GM19395 (cell line): ENCODE measurements at regions not wholly inside any gene's neighbourhood (a gene's known extent, or its start where the extent isn't known, plus 50 kb on each side); places are given as distances from the start of the nearest gene placed in this dataset.
"Not testable (repeated sequence)": the region's sequence is repeated elsewhere in the genome, so short reads cannot be mapped to it uniquely, and the experiment has no call there.

Experiments
- ATAC-seq: cut with Tn5 transposase; IDR thresholded peaks from one replicate; pipeline ENCODE4 v1.9.1; 2021; ENCODE audit warnings: mild to moderate bottlenecking, moderate library complexity; ENCODE audit not compliant: unreplicated experiment

DNA sequence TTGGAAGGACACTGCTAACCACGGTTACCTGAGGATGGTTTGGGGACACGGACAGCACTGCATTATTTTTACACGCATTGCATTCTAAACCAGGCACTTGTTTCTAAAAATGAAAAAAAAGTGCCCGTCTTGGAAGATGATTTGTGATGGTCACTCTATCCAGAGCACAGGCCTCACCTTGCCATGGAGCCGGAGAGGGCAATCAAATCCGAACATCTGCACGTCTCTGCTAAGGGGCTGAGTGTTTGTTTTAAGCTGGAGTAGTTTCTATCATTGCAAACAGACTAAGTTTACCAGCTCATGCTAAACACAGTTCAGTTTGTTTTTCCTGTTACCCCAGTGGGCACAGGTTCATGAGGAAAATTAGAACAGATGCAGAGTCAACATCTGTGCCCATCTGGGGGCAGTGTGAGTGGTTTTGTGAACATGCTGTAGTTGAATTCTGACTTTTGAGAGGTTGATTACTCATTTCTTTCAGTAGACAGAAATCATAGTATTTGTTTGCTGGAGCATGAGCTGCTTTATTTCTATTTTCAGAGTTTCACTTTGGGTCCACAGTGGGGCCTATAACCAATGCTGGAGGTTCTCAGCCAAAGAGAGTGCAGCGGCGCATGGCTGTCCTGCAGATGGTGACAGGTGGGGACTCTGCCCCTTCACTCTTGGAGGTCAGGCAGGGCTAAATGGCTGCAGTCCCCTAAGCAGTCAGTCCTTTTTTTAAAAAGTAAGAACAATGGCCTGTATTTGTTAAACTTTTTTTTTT lies 65.4 kb upstream of the ENPP6 start:
- peak; percentile 59 for ATAC-seq

DNA sequence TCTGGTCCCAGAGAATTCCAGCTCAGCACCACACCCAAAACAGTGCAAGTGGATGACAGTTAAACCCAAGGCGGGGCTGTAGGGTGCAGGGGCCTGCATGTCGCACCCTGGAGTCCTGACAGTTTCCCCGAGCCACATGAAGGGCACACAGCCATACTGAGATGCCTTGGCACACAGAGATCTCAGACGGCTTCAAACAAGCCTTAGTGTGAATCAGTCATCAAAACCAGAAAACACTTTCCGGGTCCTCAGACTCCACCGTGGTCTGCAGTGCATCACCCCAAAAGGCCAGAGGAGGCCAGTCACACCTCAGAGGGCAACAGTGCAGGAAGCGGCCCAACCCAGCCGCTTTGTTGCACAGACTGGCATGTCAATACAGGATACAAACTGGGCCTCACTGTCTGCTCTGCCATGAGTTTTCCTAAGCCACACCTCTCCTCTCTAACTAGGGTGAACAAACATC lies 64.6 kb upstream of the ENPP6 start:
- ATAC-seq = peak; percentile 29

DNA sequence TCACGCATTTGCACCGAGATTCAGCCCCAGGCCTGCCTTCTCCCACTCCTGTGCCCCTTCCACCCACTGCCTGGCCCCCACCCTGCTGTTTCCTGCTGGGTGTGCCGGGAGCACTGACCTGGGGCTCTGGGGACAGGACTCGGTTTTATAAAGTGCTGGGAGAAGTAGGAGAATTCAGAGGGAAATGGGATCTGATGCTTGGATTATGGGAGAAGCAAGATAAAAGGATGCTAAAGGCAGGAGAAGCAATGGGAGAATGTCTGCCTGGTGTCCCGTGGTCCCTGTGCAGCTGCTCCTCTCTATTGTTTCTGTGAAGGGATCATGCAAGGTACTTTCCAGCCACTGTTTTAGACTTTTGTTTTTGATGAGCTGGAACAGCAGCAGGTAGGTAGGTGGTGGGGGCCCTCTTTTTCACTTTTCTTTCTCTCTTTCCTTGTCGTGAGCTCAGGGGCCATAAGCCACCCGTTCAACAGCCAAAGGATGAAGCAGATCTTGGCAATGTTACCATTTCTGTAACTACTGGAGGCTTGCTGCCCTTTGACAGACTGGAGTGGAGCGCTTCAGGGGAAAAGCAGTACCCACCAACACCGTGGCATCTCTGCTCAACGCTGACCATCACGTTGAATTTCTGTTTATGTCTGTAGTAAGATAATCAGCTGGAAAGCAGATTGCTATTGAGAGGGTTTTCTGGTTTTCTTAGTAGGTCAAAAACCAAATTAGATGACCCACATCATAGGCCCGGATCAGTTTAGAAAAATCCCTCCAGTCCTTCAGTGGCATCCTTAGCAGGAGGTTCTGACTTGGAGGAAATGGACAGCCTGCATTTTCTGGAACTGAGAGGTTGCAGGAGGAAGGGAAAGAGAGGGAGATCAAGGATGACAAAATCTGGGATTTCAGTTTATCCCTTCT lies 63.8 kb upstream of the ENPP6 start:
- ATAC-seq = peak; percentile 26

DNA sequence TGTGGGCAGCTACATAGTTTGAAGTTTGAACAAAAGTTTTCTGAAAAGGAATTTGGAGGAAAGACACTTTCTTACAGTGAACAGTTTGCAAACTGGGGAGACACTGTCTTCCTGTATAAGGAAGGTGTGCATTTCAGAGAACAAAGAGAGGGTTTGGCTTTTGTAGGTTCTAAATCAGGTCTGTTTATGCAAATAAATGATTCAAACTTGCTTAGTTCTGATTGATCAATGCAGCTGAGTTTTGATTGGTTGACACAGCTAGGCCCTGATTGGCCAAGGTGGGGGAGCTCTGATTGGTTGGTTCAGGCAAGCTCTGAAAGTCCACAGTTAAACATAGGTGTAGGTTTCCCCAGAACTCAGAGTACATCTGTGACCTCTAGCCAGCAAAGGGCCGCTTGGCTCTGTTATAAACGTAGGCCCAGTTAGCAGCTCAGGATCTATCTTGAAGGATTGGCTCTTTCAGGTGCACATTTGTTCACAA lies 63.0 kb upstream of the ENPP6 start:
- peak; percentile 51 for ATAC-seq

DNA sequence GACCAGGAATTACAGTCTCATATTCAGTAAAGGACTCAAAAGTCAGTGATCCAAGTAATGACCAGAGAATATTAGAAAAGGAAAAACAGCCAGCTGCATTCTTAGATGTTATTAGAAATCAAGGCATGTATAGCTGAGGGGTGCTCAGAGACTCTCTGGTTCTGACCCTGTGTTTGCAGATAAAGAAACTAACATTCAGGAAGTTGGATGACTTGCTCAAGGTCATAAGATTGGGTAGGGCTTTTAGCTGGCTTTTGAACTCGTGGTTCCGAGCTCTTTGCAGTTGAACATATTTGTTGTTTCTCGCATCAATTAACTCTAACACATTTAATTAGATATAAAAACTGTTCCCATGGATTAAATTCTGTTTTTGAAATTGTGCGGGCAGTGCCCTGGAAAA lies 62.5 kb upstream of the ENPP6 start:
- no peak for ATAC-seq

DNA sequence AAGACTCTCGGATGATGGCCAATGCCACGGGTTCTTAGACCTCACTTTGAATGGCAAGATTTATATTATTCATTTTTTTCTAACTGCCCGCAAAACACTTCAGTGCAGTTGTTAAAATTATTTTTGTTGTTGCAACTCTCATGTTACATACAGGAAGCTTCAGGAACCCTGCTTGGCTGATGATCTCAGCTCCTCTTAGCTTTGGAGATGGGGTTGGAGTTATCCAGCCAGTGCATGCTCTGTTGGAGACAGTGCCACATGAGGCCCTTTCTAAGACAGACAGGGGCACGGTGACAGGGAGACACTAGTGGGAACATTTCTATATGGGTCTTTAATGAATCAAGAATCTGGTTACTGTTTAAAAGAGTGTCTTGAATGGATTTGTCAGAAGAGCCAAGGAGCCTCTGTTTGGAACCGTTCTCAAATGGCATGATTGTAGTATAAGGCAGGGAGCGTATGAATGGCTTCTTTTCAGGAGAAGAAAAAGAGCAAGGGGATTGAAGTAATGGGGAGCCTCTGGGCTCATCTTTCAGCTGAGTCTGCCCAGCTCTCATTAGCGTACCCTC lies 61.9 kb upstream of the ENPP6 start:
- ATAC-seq = no peak

DNA sequence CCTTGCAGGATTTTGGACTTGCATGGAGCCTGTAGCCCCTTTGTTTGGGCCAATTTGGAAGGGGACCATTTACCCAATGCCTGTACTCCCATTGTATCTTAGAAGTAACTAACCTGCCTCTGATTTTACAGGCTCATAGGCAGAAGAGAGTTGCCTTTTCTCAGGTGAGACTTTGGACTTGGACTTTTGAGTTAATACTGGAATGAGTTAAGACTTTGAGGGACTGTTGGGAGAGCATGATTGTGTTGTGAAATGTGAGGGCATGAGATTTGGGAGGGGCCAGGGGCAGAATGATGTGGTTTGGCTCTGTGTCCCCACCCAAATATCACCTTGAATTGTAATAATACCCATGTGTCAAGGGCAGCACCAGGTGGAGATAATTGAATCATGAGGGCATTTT lies 60.1 kb upstream of the ENPP6 start:
- ATAC-seq = not testable (repeated sequence)

DNA sequence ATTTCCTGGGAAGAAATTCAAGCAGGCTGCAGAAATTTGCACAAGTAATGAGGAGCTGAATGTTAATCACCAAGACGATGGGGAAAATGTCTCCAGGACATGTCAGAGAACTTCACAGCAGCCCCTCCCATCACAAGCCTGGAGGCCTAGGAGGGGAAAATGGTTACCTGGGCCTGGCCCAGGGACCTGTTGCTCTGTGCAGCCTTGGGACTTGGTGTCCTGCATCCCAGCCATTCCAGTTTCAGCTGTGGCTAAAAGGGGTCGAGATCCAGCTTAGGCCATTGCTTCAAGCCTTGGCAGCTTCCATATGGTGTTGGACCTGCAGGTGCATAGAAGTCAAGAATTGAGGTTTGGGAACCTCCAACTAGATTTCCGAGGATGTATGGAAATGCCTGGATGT lies 59.3 kb upstream of the ENPP6 start:
- not testable (repeated sequence) for ATAC-seq

DNA sequence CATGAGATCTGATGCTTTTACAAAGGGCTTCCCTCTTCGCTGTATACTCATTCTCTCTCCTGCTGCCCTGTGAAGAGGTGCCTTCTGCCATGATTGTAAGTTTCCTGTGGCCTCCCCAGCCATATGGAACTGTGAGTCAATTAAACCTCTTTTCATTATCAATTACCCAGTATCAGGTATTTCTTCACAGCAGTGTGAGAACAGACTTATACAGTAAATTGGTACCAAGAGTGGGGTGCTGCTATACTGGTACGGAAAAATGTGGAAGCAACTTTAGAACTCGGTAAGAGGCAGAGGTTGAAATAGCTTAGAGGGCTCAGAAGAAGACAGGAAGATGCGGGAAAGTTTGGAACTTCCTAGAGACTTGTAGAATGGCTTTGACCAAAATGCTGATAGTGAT lies 58.7 kb upstream of the ENPP6 start:
- ATAC-seq = not testable (repeated sequence)

DNA sequence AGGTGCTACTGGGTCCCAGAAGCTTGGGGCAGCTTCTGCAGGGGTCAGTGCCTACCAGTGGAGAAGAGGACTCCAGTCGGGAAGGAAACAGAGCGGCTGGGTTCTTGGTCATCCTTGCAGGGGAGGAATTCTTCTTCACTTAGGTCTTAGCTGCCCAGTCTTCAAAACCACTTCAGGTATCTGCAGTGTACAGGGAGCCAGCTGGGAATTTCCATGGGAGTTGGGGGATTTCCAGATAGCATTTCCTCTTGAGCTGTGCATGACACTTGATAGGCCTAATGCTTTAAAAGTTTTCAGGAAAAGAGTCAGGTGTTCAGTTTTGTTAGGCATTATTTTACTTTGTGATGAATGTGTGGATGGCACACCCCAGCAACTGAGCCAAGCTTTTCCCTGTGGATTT lies 58.1 kb upstream of the ENPP6 start:
- ATAC-seq = no peak

DNA sequence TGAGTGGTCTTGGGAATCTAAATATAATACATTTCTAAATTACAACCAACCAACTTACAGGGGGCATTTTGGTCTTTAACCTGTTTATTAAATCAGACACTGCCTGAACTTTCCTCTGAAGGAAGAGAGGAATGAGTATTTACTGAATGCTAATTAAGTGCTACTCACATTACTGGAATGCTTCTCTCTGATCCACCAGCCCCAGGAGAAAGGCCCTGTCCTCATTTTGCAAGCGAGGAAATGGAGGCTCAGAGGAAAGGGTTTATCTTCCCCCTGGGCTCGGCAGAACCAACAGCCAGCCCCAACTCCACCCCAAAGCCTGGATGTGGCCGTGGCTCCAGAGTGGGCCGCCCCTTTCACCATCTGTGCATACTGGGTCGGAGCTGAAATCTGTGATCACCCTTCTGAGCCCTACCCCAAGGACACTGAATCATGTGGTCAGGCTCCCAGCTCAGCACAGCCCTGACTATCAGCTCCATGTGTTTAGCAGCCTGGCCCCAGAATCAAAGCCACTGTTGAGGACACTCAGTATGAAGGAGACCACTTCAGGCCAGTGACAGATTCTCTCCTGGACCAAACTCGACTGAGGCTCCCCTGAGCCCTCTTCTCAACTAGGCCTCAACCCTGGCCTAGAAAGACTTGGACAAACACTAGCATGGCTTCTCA lies 56.7 kb upstream of the ENPP6 start:
- ATAC-seq = no peak

DNA sequence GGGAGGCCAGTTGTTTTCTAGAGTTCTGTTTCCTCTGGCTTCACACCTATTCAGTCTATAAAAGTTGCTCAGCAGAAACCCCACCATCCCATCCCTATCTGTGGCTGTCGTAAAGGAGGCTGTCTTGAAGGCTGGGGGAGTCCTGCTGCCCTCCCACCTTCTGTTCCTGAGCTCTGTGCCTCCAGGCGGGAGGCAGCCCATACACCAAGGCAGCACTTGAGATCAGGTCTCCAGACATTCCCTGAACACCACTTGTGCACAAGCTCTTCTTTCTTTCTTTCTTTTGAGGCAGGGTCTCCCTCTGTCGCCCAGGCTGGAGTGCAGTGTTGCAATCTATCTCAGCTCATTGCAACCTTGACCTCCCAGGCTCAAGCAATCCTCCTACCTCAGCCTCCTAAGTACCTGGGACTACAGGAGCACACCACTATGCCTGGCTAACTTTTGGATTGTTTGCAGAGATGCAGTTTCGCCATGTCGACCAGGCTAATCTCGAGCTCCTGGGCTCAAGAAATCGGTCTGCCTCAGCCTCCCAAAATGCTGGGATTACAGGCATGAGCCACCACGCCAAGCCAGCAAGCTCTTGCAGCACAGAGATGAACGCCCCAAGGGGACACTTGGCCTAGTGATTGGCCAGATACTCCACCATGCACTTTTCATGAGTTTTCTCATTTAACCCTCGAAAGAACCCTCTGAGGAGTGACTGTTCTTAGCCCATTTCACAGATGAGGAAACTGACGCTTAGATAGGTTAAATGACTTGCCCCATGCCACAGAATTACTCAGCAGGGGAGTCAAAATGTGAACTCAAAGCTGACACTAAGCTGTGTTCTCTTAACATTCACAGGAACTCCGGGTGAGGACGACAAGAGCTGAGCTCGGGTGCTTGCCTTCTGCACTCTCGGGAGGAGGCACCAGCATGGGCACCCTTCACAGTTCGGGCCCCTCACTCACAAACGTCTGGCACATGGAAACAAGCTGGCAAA lies 55.8 kb upstream of the ENPP6 start:
- ATAC-seq = peak; percentile 57

DNA sequence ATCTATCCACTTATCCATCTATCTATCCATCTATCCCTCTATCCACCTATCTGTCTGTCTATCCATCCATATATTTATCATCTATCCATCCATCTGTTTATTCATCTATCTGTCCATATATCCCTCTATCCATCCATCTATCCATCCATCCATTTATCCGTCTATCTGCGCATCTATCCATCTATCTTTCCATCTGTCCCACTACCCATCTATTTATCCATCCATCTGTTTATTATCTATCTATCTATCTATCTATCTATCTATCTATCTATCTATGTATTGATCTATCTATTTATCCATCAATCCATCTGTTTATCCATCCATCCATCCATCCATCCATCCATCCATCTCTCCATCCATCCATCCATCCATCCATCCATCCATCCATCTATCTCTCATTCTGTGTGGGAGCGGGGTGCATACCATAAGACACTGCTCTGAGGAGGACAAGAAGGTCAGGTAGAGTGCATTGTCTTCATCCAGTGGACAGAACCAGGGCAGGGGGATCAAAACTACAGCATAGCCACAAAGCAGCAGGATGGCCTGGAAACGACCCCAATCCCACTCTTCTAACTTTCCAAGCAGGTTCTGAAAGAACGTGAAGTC lies 53.2 kb upstream of the ENPP6 start:
- no peak for ATAC-seq

DNA sequence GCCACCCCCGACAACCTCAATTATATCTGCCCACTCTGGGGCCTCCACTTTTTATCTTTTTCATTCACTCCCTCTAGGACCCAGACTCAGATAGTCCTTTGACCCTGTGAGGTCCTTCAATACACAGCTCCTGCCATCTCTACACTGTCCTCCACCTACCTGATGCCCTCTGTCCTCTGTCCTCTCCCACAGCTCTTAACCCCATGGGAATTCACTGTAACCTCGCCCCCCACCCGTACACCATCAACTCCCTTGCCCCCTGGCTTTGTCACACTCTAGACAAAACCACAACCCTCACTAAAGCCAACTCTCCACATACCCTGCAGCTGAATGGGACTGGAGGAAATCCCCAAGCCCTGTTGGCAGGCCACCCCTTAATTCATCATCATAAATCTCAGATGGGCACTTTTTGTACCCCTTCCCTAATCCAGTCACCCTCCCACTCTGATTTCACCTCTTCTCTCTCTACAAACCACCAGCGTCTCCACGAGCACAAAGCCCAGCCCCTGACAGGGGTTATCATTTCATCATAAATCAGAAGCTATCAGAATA lies 52.3 kb upstream of the ENPP6 start:
- no peak for ATAC-seq

DNA sequence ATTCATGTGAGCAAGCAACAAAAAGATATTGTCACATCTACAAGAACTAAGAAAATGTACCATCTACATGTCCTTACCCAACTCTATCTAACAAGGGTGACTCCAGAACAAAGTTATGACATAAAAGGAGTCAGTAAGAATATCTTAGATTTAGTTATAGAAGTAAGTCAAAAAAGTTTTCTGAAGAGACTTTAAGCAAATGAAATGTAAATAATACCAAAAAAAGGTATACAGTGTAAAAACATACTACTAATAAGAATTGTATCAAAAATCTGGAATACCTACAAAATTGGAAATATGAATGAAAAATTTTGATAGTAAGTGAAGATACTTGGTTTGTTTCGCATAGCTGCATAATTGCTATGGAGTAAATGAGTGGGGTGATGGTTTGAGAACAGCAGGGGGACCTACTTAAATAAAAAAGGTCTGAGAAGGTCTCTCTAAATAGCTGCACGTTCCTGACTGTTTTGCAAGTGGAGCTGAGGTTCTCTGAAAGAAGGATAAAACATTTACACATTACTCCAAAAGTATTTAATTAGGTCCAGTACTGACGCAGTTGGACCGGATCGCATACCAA lies 51.0 kb upstream of the ENPP6 start:
- ATAC-seq = no peak

DNA sequence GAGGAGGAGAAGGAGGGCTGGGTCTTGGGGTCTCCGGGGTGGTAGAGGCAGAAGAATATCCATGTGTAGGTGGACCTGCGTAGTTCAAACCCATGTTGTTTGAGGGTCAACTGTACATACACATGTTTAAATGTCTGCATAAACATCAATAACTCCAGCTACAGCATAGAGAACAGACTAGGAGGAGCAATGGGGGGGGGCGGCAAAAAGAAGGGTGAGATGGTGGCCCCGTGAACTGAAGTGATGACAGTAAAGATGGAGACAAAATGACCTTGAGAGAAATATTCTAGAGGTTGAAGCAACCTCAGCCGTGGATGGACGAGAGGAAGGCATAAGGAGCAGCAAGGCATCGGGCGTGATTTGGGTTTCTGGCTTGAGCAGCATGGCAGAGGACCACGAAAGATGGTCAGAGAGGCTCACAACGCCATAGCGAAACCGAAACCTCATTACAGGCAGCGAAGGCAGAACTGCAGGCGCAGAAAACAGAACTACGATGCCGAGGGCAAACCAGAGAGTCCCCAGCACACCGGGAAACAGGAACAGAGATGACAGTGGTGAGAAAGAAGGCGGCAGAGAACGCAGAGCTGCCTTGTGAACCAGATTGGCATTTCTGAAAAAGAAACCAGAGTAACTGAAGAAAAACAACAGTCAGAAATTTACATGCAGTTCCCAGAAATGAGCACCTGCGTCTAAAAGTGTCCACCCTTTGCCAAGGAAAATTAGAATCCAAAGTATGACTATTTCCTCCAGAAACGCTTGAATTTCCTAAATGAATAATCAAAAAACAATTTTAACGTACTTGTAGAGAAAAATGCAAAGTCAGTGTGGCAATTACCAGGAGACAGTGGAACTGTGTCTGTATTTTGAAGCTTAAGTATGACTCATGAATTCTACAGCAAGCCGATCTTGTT lies 50.3 kb upstream of the ENPP6 start:
- ATAC-seq = peak; percentile 78
